ENCODE measurements at regions not wholly inside any gene's neighbourhood (a gene's known extent, or its start where the extent isn't known, plus 50 kb on each side); places are given as distances from the start of the nearest gene placed in this dataset.
A peak's percentile ranks its signal among the peaks of the same experiment; 100 is the strongest.
"Not testable (repeated sequence)": the region's sequence is repeated elsewhere in the genome, so short reads cannot be mapped to it uniquely, and the experiment has no call there.

DNA sequence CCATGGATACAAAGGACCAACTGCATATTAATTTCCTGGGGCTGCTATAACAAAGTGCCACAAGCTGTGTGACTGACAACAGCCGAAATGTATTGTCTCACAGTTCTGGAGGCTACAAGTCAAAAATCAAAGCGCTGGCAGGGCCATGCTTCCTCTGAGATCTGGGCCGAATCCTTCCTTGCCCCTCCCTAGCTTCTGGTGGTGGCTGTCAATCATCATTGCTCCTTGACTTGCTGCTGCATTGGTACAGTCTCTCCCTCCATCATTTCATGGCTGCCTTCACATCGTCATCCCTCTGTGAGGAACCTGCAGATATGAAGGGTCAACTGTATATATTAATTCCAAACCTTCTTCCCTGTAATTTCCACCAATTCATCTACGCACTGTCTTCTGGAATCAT is 118.3 kb downstream of the EXOC5 start:
- no peak for DNase-seq (ENCODE audit: low read depth)

GRCh38 chr14:57139173-57139572 is 129.5 kb downstream of the EXOC5 start:
- no peak for DNase-seq (ENCODE audit: low read depth)

DNA sequence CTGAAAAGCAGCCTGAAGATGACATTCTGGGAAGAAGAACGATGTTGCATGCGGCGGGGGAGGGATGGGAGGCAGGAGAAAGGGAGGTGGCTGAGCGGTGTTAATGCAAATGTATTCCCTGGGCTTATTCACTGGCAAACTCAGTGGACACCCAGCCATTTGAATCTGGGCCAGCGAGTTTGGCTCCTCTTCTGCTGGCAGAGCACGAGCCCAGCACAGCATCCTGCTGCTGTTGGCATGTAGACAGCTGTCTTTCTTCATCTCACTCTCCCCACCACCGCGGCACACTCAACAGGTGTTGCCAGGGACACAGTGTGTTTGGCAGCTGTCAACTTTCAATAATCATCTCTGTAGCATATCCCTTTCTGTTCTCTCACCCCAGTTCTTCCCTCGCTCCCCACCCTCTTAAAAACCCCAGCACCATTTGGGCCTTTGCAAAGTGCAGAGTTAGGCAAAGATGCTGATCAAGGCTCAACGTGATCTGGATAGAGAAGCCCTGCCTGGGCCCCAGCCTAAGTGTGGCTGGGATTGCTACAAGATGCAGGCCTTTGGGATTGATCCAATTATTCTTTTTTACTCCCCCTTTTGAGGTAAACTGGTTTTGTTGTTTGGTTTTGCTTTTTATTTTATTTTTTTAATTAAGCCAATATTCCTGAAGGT is 131.9 kb downstream of the EXOC5 start:
- no peak for DNase-seq (ENCODE audit: low read depth)

- DNase-seq (ENCODE audit: low read depth): not testable (repeated sequence)
Measured at GRCh38 chr14:57127809-57128208, 140.9 kb downstream of the EXOC5 start.

- no peak for DNase-seq (ENCODE audit: low read depth)
Measured at GRCh38 chr14:57122129-57122528, 146.6 kb downstream of the EXOC5 start.

- DNase-seq (ENCODE audit: low read depth): not testable (repeated sequence)
Measured at GRCh38 chr14:57112072-57112807, 156.5 kb downstream of the EXOC5 start.

- DNase-seq (ENCODE audit: low read depth): not testable (repeated sequence)
Measured at GRCh38 chr14:57110411-57110810, 158.3 kb downstream of the EXOC5 start.

DNA sequence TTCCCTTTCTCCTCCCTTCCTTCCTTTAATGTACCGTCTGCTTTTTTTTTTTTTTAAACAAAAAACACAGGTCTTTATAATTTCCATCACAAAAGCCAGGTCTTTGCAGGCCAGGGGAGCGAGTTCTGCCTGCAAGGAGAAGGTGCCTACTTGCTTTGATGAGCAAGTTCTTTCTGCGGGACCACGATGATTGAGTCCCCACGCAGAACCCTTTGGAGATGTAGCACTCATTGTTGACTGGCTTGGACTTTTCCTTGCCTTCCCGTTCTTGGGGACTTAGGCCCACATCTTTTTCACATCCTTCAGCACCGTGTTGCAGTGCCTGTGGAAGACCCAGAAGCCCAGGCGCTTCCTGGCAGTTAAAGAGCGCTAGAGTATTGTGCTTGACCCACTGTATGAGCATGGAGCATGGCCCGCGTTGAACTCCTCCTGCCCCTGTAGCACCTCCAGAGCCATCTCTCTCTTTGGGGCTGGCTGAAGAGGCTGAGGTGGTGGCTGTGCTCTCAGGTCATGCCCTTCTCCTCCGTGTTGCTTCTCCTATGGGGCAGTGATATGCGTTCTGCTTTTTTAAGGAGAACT is 177.6 kb downstream of the EXOC5 start:
- no peak for DNase-seq (ENCODE audit: low read depth)

GRCh38 chr14:57089901-57090300 is 178.8 kb downstream of the EXOC5 start:
- no peak for DNase-seq (ENCODE audit: low read depth)

GRCh38 chr14:57087841-57088240 is 180.9 kb downstream of the EXOC5 start:
- no peak for DNase-seq (ENCODE audit: low read depth)

DNA sequence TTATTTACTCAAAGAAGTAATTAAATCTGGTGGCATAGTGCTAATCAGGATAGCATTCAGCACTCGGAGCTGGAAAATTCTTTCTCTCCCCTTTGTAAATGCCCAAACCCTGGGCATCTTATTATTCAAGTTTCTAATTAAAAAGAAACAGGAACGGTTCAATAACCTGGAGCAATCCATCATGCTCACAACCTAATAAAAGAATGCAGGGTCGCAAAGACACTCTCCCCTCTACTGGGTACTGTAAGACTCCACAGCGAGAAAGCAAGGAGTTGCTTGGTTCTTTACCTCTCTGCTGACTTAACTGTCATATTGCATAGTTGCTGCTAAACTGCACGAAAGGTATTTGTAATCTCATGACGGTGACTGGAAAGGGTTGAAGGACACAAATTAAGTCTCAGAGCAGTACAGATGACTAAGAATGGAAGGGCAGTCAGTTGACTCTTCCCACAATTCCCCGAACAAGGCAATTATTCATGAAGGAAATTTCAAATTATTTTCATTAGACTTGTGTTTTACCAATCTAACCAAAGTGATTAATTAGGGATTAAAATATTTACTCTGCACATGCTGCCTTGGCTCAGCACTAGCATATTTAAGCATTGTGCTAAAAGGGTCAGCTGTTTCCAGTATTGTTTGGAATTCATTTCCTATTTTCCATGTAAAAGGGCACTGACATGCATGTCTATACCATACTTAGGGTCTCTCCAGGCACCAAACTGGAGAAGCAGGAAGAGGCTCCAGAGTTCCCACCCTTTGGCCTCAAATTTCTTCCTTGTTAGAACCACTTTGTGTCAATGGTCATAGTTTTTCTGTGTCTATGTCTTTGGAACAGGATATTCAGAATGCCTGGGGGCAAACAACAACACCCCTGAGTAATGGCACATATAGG is 182.2 kb downstream of the EXOC5 start:
- DNase-seq (ENCODE audit: low read depth): no peak

- no peak for DNase-seq (ENCODE audit: low read depth)
Measured at GRCh38 chr14:57085801-57086200, 182.9 kb downstream of the EXOC5 start.

GRCh38 chr14:57085043-57085442 is 183.7 kb downstream of the EXOC5 start:
- DNase-seq (ENCODE audit: low read depth): no peak

- DNase-seq (ENCODE audit: low read depth): no peak
Measured at GRCh38 chr14:57080691-57081090, 188.0 kb downstream of the EXOC5 start.

DNA sequence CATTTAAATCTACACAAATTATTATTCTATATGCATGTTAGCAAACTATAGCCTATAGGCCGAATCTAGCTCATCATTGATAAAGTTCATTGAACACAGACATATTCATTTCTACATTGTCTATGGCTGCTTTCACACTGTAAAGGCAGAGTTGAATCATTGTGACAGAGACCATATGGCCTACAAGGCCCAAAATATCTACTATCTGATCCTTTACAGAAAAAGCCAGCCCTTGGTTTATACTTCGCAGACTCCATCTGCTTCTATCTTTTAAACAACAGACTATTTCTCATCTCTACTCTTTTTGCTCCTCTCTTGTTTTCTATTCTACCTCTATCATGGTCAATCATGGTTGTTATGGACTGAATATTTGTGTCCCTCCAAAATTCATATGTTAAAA is 190.7 kb downstream of the EXOC5 start:
- no peak for DNase-seq (ENCODE audit: low read depth)

GRCh38 chr14:57073986-57074385 is 194.7 kb downstream of the EXOC5 start:
- no peak for DNase-seq (ENCODE audit: low read depth)

DNA sequence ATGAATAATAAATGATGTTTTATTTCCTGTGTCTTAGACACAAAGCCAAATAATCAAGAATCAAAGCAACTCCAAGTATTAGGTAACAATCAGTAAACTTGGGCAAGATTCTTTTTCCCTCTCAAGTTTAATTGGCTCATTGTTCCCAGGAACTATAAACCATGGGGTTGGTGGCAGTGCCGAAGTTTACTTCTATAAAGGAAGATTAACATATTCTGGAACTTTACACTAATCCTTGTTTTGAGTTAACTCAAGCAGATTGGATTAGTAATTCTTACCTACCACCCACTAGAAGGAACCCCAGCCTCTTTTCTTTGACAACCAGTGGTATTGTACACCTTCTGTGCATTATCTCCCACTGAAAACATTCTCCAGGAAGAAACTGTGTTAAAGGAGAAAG is 197.1 kb downstream of the EXOC5 start:
- DNase-seq (ENCODE audit: low read depth): no peak

GRCh38 chr14:57069702-57070101 is 199.0 kb downstream of the EXOC5 start:
- no peak for DNase-seq (ENCODE audit: low read depth)

DNA sequence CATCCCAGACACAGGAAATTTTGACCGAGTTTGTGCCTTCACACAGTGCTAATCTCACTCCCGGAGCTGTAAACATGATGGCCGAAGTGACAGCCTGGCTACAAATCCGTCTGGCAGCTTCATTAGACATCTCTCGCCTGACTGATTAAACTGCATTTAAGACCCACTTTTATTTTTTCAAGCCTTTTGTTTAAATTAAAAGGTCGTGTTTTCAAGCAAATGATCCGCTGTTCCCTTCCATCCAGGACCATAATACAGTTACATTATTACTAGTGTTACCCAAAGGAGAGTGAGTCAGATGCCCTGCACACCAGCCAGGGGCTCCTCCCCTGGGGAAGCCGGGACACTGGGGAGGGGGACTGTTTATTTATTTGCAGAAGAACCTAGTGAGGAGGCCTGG is 200.2 kb downstream of the EXOC5 start:
- no peak for DNase-seq (ENCODE audit: low read depth)

GRCh38 chr14:57066887-57067513 is 201.7 kb downstream of the EXOC5 start:
- DNase-seq (ENCODE audit: low read depth): peak; percentile 23

- DNase-seq (ENCODE audit: low read depth): no peak
Measured at GRCh38 chr14:57066463-57066862, 202.2 kb downstream of the EXOC5 start.
